Activated B cell treated with CpG ODN at 0.5 μM for 24 hours (primary cell): ENCODE measurements at regions not wholly inside any gene's neighbourhood (a gene's known extent, or its start where the extent isn't known, plus 50 kb on each side); places are given as distances from the start of the nearest gene placed in this dataset.

ENCODE experiments used
- ATAC-seq: fragments of 200-7000 bp; cut with Tn5 transposase; one replicate; pipeline ENCODE4 v1.10.0; 2021; ENCODE audit warnings: low read depth, mild to moderate bottlenecking, moderate library complexity
- CTCF ChIA-PET: fragments of 350-600 bp; sonication (Branson Sonifier 250); formaldehyde crosslinking; loops from one replicate; lab custom pipeline; 2021; ENCODE audit warnings: antibody characterized with exemption; lab: Charles Lee
- POLR2A ChIA-PET: fragments of 350-600 bp; sonication (Branson Sonifier 250); formaldehyde crosslinking; loops from one replicate; lab custom pipeline; 2021; ENCODE audit warnings: antibody characterized with exemption; lab: Charles Lee
- DNase-seq: peaks from one replicate; pipeline ENCODE4 v3.0.0; 2022
- H3K27ac Mint-ChIP-seq: one replicate; pipeline ENCODE4 v1.8.0; 2020; ENCODE audit warnings: mixed read lengths
- H3K27me3 Mint-ChIP-seq: one replicate; pipeline ENCODE4 v1.8.0; 2021; ENCODE audit warnings: mixed read lengths
- H3K36me3 Mint-ChIP-seq: one replicate; pipeline ENCODE4 v1.8.0; 2021; ENCODE audit warnings: low read depth, mixed read lengths
- H3K4me1 Mint-ChIP-seq: one replicate; pipeline ENCODE4 v1.8.0; 2021; ENCODE audit warnings: mixed read lengths
- H3K4me3 Mint-ChIP-seq: one replicate; pipeline ENCODE4 v1.8.0; 2020; ENCODE audit warnings: mild to moderate bottlenecking, mixed read lengths
- H3K9me3 Mint-ChIP-seq: one replicate; pipeline ENCODE4 v1.8.0; 2020; ENCODE audit warnings: mixed read lengths
- CTCF ChIP-seq: fragments of 200-600 bp; IDR thresholded peaks from one replicate; pipeline ENCODE4 v1.8.0; 2022; ENCODE audit warnings: antibody characterized with exemption, mild to moderate bottlenecking
- intact Hi-C: fragments of 100-400 bp; cut with micrococcal nuclease; formaldehyde crosslinking; loops from one replicate; pipeline ENCODE4 v1.15.1; 2024

GRCh38 chr5:172568308-172568910, 72.7 kb upstream of the NEURL1B start:
- H3K4me3 Mint-ChIP-seq = no peak overlapping the region
- no peaks in the 10 kb centered on the region for H3K36me3 Mint-ChIP-seq
- ATAC-seq (no peak), DNase-seq (no peak)
- no peak overlapping the region for H3K27ac Mint-ChIP-seq
- TF ChIP-seq CTCF = no peak
- H3K9me3 Mint-ChIP-seq = no peaks in the 10 kb centered on the region
- CTCF ChIA-PET = no interaction called here
- H3K4me1 Mint-ChIP-seq = no peaks in the 10 kb centered on the region
- intact Hi-C loops = no loop called here
- POLR2A ChIA-PET = no interaction called here
- peaks cover 5% of the 10 kb centered on the region for H3K27me3 Mint-ChIP-seq

GRCh38 chr5:172567843-172568242, 73.2 kb upstream of the NEURL1B start:
- CTCF ChIA-PET = no interaction called here
- H3K27me3 Mint-ChIP-seq = peaks cover 8% of the 10 kb centered on the region
- H3K27ac Mint-ChIP-seq = no peak overlapping the region
- no peak for TF ChIP-seq CTCF
- no peak for DNase-seq
- no peaks in the 10 kb centered on the region for H3K9me3 Mint-ChIP-seq
- POLR2A ChIA-PET = no interaction called here
- H3K36me3 Mint-ChIP-seq = no peaks in the 10 kb centered on the region
- H3K4me1 Mint-ChIP-seq = no peaks in the 10 kb centered on the region
- intact Hi-C loops = no loop called here
- no peak for ATAC-seq
- H3K4me3 Mint-ChIP-seq = no peak overlapping the region

GRCh38 chr5:172567294-172567693, 73.8 kb upstream of the NEURL1B start:
- Mint-ChIP-seq H3K4me3 (no peak overlapping the region), H3K36me3 (no peaks in the 10 kb centered on the region), H3K9me3 (no peaks in the 10 kb centered on the region), H3K27me3 (peaks cover 9% of the 10 kb centered on the region), H3K27ac (no peak overlapping the region), H3K4me1 (no peaks in the 10 kb centered on the region)
- no peak for DNase-seq
- intact Hi-C loops = no loop called here
- ChIA-PET POLR2A (no interaction called here), CTCF (no interaction called here)
- ATAC-seq = no peak
- no peak for TF ChIP-seq CTCF

DNA sequence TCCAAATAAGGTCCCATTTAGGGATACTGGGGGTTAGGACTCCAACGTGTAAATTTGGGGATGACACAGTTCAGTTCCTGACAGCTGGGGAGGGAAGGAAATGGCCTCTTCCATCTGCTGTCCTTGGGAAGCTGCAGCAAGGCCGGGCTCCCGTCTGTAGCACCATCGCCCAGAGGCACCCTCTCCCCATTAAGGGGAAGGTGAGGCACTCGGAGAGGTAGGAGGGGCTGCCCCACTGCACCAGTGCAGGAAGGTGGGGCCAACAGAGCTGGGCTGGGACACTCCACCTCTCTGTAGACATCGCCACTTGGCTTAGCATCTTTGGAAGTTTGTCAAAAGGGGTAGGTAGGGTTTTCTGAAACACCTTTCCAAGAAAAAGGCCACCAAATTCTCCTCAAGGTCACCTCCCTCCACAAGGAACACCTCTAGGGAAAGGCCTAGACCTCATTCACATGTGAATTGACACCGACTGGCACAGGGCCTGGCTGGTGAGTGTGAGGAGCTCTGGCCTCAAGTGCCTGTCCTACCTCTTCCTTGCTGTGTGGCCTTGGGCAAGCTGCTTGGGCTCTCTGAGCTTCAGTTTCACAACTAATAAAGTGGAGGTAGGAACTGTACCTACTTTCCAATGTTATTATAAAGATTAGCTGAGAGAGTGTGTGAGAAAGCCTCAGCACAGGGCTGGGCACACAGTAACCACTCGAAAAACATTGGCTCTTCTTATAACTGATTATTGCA, 75.0 kb upstream of the NEURL1B start:
- DNase-seq (no peak), ATAC-seq (no peak)
- Mint-ChIP-seq H3K4me1 (no peaks in the 10 kb centered on the region), H3K36me3 (no peaks in the 10 kb centered on the region), H3K27ac (no peak overlapping the region), H3K9me3 (no peaks in the 10 kb centered on the region), H3K4me3 (no peak overlapping the region), H3K27me3 (peaks cover 9% of the 10 kb centered on the region)
- TF ChIP-seq CTCF = no peak
- POLR2A ChIA-PET = no interaction called here
- CTCF ChIA-PET = no interaction called here
- intact Hi-C loops = no loop called here

DNA sequence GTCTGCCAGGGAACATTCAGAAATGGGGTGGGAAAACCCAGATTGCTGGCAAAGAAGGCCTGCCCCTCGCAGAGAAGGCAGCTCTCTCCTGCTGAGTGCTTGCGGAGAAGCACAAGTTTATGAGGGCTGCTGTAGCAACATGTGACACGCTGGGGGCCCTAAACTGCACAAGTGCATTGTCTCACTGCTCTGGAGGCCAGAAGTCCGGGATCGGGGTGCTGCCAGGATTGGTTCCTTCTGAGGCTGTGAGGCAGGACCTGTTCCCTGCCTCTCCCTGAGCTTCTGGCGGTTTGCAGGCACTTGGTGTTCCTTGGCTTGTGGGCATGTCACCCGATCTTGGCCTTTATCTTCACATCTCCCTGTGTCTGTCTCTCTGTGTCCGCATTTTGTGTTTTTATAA, 75.6 kb upstream of the NEURL1B start:
- Mint-ChIP-seq H3K27me3 (peaks cover 9% of the 10 kb centered on the region), H3K27ac (no peak overlapping the region), H3K36me3 (no peaks in the 10 kb centered on the region), H3K4me1 (no peaks in the 10 kb centered on the region), H3K9me3 (no peaks in the 10 kb centered on the region), H3K4me3 (no peak overlapping the region)
- intact Hi-C loops = no loop called here
- ChIA-PET CTCF (no interaction called here), POLR2A (no interaction called here)
- TF ChIP-seq CTCF = no peak
- DNase-seq (no peak), ATAC-seq (no peak)
